CD4-positive, alpha-beta T cell (primary cell): ENCODE measurements at regions not wholly inside any gene's neighbourhood (a gene's known extent, or its start where the extent isn't known, plus 50 kb on each side); places are given as distances from the start of the nearest gene placed in this dataset.

ENCODE experiments used
- ATAC-seq: fragments of 200-7000 bp; cut with Tn5 transposase; one replicate; pipeline ENCODE4 v1.10.0; 2022; ENCODE audit warnings: mild to moderate bottlenecking; ENCODE audit not compliant: poor library complexity
- CTCF ChIA-PET: fragments of 350-600 bp; sonication (Branson Sonifier 250); formaldehyde crosslinking; loops from one replicate; lab custom pipeline; 2021; ENCODE audit warnings: antibody characterized with exemption, inconsistent platforms; lab: Charles Lee
- POLR2A ChIA-PET: fragments of 350-600 bp; sonication (Branson Sonifier 250); formaldehyde crosslinking; loops from one replicate; lab custom pipeline; 2021; ENCODE audit warnings: antibody characterized with exemption, inconsistent platforms; lab: Charles Lee
- DNase-seq, 14 experiments: peaks; one replicate each; pipeline ENCODE4 v3.0.0-alpha.2; 2013 to 2020; ENCODE audit warnings: mixed read lengths in 2 of 14
- H3K27ac ChIP-seq, 2 donors: one replicate each; pipeline versions ENCODE4 v1.5.1 to v1.7.0; 2013; ENCODE audit warnings: low read length in 2 of 2, low read depth in 1 of 2, mild to moderate bottlenecking in 1 of 2
- H3K27me3 ChIP-seq, 2 experiments: 1 replicate in 1 of 2; 2 replicates in 1 of 2; pipeline versions ENCODE4 v1.6.1 to v1.7.0; 2013; ENCODE audit warnings: low read length in 2 of 2, control low read depth in 1 of 2, mild to moderate bottlenecking in 1 of 2, moderate library complexity in 1 of 2; ENCODE audit not compliant: insufficient read depth in 2 of 2, control insufficient read depth in 1 of 2
- H3K36me3 ChIP-seq: one replicate; pipeline ENCODE4 v1.6.1; 2013; ENCODE audit warnings: low read length, control low read depth; ENCODE audit not compliant: insufficient read depth
- H3K4me1 ChIP-seq: one replicate; pipeline ENCODE4 v1.6.1; 2013; ENCODE audit warnings: low read length, control low read depth; ENCODE audit not compliant: insufficient read depth
- H3K4me3 ChIP-seq: one replicate; pipeline ENCODE4 v1.5.1; 2013; ENCODE audit warnings: mild to moderate bottlenecking, low read length, moderate library complexity
- H3K9me3 ChIP-seq, 2 experiments: 1 replicate in 1 of 2; 2 replicates in 1 of 2; pipeline versions ENCODE4 v1.6.1 to v1.7.0; 2013; ENCODE audit warnings: low read length in 2 of 2, mild to moderate bottlenecking in 2 of 2, control low read depth in 1 of 2, moderate library complexity in 1 of 2; ENCODE audit not compliant: control insufficient read depth in 1 of 2, insufficient read depth in 1 of 2
- H3K27ac Mint-ChIP-seq: one replicate; pipeline ENCODE4 v1.8.0; 2020; ENCODE audit warnings: mixed read lengths
- H3K27me3 Mint-ChIP-seq: one replicate; pipeline ENCODE4 v1.8.0; 2021; ENCODE audit warnings: mixed read lengths
- H3K36me3 Mint-ChIP-seq: one replicate; pipeline ENCODE4 v1.8.0; 2021; ENCODE audit warnings: low read depth, mixed read lengths
- H3K4me1 Mint-ChIP-seq: one replicate; pipeline ENCODE4 v1.8.0; 2021; ENCODE audit warnings: low read depth, mixed read lengths
- H3K4me3 Mint-ChIP-seq: one replicate; pipeline ENCODE4 v1.8.0; 2020; ENCODE audit warnings: mild to moderate bottlenecking, mixed read lengths
- H3K9me3 Mint-ChIP-seq: one replicate; pipeline ENCODE4 v1.8.0; 2020; ENCODE audit warnings: mixed read lengths
- intact Hi-C, 2 experiments: fragments of 100-400 bp; cut with DNase I in 1 of 2; cut with micrococcal nuclease in 1 of 2; formaldehyde crosslinking; loops; one replicate each; pipeline versions ENCODE4 v1.15.1 to v1.9.0; 2023 to 2025; cut with DNase I, micrococcal nuclease
- TF ChIP-seq, protein P1 (sequence below): fragments of 200-600 bp; IDR thresholded peaks from one replicate; pipeline ENCODE4 v1.8.0; 2022; ENCODE audit warnings: antibody characterized with exemption, mild to moderate bottlenecking

- H3K9me3 ChIP-seq = no peaks in the 10 kb centered on the region
- no peaks in the 10 kb centered on the region for H3K36me3 ChIP-seq
- ChIA-PET POLR2A (no interaction called here), CTCF (no interaction called here)
- DNase-seq = no peak
- no peak overlapping the region for H3K27ac ChIP-seq
- no peaks in the 10 kb centered on the region for H3K4me1 Mint-ChIP-seq
- H3K27me3 Mint-ChIP-seq = peaks cover 22% of the 10 kb centered on the region
- no peak overlapping the region for H3K27ac Mint-ChIP-seq
- H3K36me3 Mint-ChIP-seq = no peaks in the 10 kb centered on the region
- TF ChIP-seq, protein P1, sequence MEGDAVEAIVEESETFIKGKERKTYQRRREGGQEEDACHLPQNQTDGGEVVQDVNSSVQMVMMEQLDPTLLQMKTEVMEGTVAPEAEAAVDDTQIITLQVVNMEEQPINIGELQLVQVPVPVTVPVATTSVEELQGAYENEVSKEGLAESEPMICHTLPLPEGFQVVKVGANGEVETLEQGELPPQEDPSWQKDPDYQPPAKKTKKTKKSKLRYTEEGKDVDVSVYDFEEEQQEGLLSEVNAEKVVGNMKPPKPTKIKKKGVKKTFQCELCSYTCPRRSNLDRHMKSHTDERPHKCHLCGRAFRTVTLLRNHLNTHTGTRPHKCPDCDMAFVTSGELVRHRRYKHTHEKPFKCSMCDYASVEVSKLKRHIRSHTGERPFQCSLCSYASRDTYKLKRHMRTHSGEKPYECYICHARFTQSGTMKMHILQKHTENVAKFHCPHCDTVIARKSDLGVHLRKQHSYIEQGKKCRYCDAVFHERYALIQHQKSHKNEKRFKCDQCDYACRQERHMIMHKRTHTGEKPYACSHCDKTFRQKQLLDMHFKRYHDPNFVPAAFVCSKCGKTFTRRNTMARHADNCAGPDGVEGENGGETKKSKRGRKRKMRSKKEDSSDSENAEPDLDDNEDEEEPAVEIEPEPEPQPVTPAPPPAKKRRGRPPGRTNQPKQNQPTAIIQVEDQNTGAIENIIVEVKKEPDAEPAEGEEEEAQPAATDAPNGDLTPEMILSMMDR = no peak
- peaks cover 1% of the 10 kb centered on the region for H3K9me3 Mint-ChIP-seq
- H3K4me1 ChIP-seq = no peaks in the 10 kb centered on the region
- no peak overlapping the region for H3K4me3 Mint-ChIP-seq
- ATAC-seq = no peak
- H3K4me3 ChIP-seq = no peak overlapping the region
- intact Hi-C loops = no loop called here
- peaks cover 0 to 2% of the 10 kb centered on the region in 2 experiments for H3K27me3 ChIP-seq
These were observed 105.0 kb upstream of the CCDC150 start for GRCh38 chr2:196534495-196534894.

DNA sequence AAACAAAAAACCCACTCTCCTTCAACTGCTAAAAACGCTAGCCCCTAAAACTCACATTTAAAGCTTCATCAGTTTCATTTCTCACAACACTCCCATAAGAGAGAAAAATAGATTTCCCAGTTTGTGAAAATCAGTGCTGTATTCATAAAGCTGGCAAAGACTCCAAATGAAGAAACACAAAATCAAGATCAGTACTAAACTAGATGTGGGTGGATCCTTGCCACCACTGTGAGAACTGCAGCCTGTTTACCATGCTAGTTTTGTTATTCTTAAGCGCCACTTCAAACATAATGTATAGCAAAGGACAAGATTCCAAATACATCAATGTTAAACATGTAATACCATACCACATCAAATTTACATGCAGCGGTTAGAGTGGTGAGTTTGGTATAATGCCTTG lies 104.5 kb upstream of the CCDC150 start:
- peaks cover 22% of the 10 kb centered on the region for H3K27me3 Mint-ChIP-seq
- DNase-seq (no peak), ATAC-seq (no peak)
- H3K27ac Mint-ChIP-seq = no peak overlapping the region
- no peaks in the 10 kb centered on the region for H3K9me3 Mint-ChIP-seq
- H3K4me1 Mint-ChIP-seq = no peaks in the 10 kb centered on the region
- no peaks in the 10 kb centered on the region for H3K36me3 Mint-ChIP-seq
- no peak overlapping the region for H3K4me3 Mint-ChIP-seq
- POLR2A ChIA-PET = no interaction called here
- Histone ChIP-seq H3K27ac (no peak overlapping the region), H3K27me3 (peaks cover 0 to 2% of the 10 kb centered on the region in 2 experiments), H3K4me1 (no peaks in the 10 kb centered on the region), H3K9me3 (no peaks in the 10 kb centered on the region), H3K36me3 (no peaks in the 10 kb centered on the region), H3K4me3 (no peak overlapping the region)
- TF ChIP-seq, protein P1 = no peak
- intact Hi-C loops = no loop called here
- CTCF ChIA-PET = interaction anchor here (0.7 kb wide), 1 partner anchor 901 kb away, joined by 4 read pairs; no protein-coding TSS in a partner anchor

GRCh38 chr2:196535742-196536141 lies 103.8 kb upstream of the CCDC150 start:
- Mint-ChIP-seq H3K4me1 (no peaks in the 10 kb centered on the region), H3K4me3 (no peak overlapping the region), H3K36me3 (no peaks in the 10 kb centered on the region), H3K27me3 (peaks cover 21% of the 10 kb centered on the region), H3K27ac (no peak overlapping the region), H3K9me3 (no peaks in the 10 kb centered on the region)
- POLR2A ChIA-PET = no interaction called here
- Histone ChIP-seq H3K36me3 (no peaks in the 10 kb centered on the region), H3K9me3 (no peaks in the 10 kb centered on the region), H3K4me1 (no peaks in the 10 kb centered on the region), H3K27ac (no peak overlapping the region), H3K4me3 (no peak overlapping the region), H3K27me3 (peaks cover 0 to 2% of the 10 kb centered on the region in 2 experiments)
- intact Hi-C loops = no loop called here
- DNase-seq (no peak), ATAC-seq (no peak)
- CTCF ChIA-PET = no interaction called here
- TF ChIP-seq, protein P1 = no peak
